Femur (tissue), 1 donor: ENCODE measurements at regions not wholly inside any gene's neighbourhood (a gene's known extent, or its start where the extent isn't known, plus 50 kb on each side); places are given as distances from the start of the nearest gene placed in this dataset.
"Not testable (repeated sequence)": the region's sequence is repeated elsewhere in the genome, so short reads cannot be mapped to it uniquely, and the experiment has no call there.

ENCODE experiments used
- DNase-seq: peaks from one replicate; pipeline ENCODE4 v3.0.0-alpha.2; 2017

DNA sequence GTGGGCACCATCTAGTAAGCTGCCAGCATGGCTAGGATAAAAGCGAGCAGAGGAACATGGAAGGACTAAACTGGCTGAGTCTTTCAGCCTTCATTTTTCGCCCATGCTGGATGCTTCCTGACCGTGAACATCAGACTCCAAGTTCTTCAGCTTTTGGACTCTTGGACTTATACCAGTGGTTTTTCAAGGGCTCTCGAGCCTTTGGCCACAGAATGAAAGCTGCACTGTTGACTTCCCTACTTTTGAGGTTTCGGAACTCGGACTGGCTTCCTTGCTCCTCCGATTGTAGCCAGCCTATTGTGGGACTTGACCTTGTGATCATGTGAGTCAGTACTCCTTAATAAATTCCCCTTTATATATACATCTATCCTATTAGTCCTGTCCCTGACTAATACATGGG is 785.1 kb upstream of the SLITRK6 start:
- DNase-seq = no peak

DNA sequence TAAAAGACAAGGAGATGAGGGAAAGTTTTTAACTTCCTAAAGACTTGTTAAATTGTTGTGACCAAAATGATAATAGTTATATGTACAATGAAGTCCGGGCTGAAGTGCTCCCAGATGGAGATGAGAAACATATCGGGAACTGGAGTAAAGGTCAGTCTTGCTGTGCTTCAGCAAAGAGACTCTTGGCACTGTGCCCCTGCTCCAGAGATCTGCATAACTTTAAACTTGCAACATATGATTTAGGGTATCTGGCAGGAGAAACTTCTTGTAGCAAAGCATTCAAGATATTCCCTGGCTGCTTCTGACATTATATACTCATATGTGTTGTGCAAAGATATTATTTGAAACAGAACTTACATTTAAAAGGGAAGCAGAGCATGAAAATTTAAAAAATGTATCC is 786.6 kb upstream of the SLITRK6 start:
- DNase-seq = peak; percentile 83

DNA sequence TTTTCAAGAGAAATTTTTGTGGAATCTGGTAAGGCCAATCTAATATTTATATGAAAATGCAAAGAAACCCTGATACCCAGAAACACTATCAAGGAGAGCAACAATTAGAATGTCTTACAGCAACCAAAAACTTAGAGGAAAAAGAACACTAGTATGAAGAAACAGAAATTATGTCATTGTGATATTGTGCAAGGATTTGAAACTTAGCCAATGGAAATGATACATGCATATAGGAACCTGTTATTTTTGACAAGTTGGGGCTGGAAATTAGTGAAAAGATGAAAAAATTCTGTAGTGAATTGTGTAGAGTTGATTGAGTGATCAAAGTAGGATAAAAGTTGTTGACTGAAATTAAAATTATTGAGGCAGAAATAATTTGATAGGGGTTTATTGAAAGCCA is 792.6 kb upstream of the SLITRK6 start:
- no peak for DNase-seq

DNA sequence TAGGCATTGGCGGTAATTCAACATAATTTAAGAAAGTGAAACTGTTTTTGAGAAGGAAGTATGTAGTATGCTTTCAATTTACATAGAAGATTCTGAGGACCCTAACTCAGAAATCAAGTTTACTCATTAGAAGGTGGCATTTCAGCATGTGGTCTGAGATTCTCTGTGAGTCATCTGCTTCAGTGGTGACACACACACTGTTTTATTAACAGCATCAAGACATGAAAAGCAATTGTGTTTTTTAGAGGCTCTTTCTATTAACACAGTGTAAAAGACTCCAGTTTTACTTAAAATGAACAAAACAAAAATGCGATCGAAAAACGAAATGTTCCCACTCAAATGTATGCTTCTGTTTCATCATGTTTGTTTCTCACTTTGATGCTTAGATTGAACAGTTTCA is 802.1 kb upstream of the SLITRK6 start:
- DNase-seq = no peak

DNA sequence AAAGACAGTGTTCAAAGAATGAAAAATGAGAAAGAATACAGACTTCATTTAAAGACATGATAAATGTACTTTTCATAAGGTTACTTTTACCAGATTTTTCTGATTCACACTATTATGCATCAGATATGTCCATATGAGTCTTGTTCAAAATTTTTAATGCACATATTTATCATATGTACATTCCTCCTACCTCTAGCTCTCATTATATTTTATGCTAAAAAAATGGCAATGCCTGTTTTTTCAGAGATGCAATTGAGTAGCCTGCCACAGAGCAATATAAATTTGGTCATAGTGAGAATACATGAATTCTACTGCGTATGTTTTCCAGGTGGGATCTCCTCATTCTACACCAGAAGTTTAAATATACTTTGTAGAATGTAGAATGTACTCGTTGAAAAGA is 807.0 kb upstream of the SLITRK6 start:
- DNase-seq = no peak

DNA sequence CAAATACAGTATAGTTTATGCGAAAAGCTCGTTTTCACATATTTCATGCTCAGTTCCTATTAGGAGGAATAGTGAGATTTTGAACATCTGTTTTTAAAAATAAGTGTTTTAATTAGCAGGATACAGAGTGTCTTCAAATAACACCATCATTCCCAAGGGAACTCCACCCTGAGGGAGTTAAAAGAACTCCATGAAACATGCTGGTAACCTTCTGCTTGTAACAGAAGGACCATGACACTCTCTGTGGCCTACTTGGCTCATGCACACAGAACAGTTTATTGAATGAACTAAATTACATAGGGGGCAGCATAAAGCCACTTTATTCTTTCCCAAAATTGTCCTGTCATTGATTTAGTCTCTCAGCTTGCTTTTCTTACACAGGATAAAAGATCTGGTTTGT is 809.5 kb upstream of the SLITRK6 start:
- DNase-seq = no peak

DNA sequence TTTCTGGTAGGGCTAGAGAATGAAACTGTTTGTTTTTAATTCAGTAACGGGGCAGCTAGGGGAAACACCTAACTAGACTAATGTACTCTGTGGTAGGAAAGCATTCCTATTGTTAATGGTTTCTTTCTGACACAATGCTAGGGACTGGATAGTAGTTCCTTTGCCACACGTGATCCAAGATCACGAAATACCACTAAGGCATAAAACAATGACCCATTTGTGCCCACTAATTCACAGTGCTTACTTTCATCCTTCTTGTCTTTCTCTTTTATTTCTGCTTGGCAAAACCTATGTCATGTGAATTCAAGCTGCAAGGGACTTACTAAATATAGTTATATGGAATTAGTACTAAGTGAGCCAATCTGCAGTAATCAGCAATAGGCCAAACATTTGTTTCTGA is 834.1 kb upstream of the SLITRK6 start:
- no peak for DNase-seq

DNA sequence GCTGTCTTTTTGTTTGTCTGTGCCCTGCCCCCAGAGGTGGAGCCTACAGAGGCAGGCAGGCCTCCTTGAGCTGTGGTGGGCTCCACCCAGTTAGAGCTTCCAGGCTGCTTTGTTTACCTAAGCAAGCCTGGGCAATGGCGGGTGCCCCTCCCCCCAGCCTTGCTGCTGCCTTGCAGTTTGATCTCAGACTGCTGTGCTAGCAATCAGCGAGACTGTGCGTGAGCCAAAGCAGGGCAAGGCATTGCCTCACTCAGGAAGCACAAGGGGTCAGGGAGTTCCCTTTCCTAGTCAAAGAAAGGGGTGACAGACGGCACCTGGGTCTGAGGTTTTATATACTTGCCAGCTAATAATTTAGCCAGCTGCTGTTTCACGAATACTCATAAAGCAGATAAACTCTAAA is 852.0 kb upstream of the SLITRK6 start:
- not testable (repeated sequence) for DNase-seq

DNA sequence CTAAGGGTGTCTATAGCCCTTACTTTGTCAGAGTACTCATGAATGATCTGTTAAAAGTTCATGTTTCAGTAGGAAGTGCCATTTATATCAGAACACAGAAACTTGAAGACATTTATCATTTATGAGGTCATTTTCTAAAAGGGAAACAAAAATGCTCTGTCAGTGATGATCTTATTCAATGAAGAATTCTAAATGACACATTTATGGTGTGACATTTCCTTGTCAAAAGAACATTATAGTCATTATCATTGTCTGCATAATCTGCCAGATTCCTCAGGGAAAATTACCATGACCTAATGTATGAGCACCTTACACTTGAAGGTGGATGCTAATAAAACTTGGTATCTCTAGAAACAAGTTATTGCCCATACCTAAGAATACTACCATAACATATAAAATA is 853.8 kb upstream of the SLITRK6 start:
- DNase-seq = no peak

DNA sequence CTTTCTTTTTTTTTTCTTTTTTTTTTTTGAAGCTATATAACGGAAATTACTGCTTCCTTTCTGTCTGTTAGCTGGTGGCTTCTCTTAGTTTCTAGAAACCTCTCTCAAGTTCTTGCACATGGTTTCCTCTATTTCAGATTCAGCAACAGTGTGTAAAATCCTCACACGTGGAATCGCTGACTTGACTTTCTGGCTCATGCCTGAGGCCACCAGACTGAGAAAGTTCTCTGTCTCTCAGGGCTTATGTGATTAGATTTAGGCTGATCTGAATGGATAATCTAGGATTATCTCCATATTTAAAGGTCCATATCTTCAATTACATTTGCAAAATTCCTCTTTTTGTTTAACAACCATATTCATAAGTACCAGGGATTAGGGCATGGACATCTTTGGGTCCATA is 856.3 kb upstream of the SLITRK6 start:
- DNase-seq = no peak

DNA sequence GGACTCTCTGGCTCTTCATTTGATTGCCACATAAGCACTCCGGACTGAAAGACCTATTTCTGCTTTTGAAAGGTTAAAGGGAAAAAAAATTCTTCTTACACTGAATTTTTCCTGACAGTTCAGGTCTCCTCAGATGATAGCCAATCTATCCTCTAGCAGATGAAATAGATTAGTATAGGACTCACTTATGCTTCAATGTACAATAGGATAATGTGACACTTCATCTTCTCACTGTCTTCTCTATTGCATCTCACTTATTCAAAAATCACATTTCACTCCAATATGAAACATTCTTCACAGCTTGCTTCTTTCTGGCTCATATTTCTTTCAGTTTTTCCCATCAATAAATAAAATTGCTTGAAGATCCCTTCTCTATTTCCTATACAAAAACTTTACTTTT is 860.9 kb upstream of the SLITRK6 start:
- DNase-seq = no peak

DNA sequence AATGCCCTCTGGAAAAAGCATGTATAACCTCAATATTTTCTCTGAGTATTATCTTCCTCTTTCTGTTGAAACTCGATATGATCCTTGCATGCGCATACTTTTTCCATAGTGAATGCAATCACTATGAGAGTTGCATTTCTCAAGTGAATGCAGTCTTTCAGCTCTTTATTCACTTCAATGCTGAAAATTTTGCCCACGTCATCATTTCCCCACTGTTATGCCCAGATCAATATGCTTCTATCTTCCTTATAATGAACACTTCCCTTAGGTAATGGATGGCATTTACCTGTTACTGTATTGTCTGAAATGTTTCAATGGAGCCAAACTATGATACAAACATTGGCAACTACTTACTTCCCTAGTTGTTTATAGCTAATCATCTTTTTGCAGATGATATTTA is 866.6 kb upstream of the SLITRK6 start:
- DNase-seq = no peak

DNA sequence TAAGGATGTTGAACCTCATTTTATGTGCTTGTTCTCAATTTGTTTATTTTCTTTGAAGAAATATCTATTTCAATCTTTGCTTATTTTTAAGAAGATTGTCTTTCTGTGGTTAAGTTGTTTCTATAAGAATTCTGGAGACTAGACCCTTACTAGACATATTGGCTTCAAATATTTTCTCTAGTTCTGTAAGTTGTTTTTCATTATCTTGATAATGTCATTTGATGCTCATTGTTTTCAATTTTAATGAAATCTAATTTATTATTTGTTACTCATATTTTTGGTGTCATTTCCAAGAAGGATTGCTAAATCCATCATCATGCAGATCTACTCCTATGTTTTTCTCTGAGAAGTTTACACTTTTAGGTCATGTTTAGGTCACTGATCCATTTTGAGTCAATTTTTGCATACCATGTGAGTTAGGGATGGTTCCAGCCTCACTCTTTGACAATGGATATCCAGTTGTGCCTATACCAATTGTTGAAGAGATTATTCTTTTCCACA is 874.8 kb upstream of the SLITRK6 start:
- DNase-seq = no peak

DNA sequence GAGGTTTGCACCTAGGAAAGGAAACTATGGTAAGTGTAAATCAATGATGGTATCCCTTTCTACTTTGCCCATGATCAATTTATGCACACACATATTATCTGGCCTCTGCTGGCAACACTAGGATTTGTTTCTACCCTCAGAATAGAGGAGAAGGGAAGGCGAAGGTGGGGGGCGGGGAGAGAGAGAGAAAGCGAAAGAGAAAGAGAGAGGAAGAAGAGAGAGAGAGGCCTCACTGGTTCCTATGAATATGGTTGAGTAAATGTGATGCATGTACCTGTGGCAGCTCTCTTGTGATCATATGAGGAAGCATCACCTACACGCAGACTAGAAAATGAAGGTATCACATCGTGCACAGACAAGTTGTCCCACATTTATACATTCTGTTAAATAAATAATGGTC is 882.0 kb upstream of the SLITRK6 start:
- no peak for DNase-seq

DNA sequence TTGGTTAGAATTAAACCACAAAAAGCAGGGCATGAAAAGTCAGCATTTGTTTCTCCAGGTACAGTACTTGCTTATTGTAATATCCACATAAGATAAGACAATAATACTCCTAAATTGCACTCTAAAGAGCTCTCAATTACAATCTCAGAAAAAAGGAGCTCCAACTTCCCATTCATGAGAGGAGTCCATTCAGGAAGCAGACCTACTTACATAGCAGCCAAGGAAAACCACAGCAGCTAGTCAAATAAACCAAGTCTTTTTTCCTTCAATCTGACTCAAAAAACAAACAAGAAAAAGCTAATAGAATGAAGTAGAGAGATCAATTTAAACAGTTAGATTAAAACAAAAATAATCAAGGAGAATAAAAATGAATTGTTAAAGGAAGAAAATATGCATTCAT is 885.2 kb upstream of the SLITRK6 start:
- no peak for DNase-seq

DNA sequence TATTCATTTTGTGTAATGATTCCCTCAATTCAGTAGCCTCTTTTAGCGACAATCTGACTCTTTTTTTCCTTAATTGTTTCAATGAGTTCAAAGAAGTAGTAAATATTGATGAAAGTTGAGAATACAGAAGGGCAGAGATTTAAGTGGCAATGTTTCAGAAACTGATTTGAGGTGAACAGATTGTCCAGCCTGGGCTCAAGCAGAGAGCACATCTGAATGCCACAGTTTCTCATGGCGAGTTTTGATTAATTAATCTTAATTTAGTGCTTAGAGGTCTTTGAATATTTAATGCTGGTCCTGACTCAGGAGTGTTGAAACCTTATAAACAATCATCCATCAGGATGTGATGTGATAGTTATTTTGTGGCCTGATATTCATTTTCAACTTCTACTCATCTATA is 890.7 kb upstream of the SLITRK6 start:
- no peak for DNase-seq

DNA sequence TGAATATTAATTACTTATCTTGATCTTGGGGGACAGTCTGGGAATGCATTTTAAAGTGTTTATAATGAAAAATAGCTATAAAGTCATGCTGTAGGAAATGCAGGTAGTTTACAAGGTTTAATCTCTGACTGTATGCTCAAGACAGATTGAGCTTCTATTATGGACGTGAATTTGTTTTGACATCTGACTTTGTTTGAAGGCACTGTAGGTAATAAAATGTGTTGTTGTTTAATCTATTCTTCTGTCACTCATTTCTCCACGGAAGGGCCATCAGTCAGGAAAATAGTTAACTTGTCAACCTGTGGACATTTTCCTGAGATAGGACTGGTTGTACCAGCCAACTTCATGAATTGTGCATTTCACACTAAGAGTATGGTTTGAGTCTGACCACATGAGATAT is 893.1 kb upstream of the SLITRK6 start:
- no peak for DNase-seq

DNA sequence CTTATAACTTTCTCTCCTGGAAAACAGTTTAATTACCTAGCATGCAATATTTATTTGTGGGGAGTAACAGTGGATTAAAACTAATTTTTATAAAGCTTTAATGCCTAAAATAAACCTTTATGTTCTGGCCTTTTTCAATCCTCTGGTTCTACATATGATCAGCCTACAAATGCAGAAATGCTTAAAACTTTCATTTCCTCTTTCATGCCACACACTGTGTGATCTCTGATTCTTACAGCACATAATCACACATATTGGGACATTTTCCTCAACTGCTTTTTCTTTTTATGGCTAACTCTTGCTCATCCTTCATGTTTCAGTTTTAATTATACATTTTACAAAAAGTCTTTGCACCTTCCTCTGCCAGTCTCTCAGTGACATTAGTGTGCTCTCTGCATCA is 910.8 kb upstream of the SLITRK6 start:
- DNase-seq = no peak

DNA sequence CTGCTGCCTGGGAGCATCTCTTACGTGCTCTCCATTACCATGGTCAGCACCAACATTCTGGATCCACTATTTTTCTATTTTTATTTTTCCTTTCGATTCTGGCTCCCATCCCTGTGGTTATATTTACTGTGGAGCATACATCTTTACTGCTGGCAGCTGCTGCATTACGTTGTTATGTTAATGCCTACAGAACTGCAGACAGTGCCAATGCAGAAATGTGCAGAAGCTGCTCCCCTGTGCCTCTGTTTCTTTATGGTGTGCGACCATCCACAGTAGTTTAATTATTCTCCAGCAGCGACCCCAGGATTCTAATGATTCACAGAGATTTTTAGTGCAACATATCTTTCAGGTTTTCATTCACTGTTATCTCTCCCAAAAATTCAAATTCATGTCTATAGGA is 911.7 kb upstream of the SLITRK6 start:
- no peak for DNase-seq

DNA sequence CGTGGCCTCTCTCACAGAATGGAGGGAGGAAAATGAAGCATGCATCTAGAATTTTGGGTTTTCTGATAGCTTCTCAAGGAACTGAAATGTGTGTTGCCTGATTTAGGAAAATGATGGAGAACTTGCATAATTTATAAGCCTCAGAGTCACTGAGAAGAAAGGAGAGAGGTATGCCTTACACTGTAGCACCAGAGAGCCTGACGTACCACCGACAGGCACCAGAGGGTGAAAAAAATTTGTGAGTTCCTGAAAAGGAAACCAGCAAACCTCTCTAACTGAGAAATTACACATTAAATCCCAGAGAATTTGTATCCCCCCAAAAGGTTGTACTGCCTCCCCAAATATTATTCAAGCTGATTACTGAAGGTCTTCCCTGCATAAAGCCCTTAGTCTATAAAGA is 915.3 kb upstream of the SLITRK6 start:
- DNase-seq = no peak

DNA sequence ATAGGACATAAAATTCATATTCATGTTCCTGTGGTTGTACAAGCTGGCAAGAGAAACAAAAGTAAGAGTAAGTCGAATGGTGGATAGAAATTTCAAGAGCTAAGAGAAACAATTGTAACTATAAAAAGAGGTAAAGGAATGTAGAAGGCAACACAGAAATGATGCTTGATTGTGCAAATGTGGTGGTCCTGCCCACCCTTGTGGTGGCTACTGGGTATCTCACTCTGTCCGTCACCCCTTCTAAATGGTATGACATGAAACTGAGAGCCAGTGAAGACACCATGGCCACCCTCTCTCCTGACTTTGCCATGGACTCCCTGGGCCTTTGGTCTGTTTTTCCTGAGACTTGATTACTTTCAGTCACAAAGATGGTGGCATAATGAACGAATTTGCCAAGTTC is 925.9 kb upstream of the SLITRK6 start:
- no peak for DNase-seq

DNA sequence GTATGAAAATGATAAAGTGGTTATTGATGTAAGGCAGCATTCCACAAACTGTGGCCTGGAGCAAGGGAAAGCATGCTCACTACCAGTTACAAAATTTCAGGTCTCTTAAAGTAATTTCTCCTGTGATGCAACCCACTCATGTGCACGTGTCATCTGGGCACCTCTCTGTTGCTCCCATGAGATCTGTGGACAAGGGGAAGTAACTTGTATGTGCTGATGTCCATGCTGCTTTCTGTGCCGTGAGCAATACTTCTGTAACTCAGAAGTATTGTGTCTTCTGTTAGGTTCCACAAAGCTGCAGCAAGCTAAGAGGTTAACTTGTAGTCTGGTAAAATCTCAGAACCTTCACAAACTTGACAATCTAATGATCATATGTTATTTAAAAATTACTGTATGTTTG is 930.0 kb upstream of the SLITRK6 start:
- DNase-seq = no peak

DNA sequence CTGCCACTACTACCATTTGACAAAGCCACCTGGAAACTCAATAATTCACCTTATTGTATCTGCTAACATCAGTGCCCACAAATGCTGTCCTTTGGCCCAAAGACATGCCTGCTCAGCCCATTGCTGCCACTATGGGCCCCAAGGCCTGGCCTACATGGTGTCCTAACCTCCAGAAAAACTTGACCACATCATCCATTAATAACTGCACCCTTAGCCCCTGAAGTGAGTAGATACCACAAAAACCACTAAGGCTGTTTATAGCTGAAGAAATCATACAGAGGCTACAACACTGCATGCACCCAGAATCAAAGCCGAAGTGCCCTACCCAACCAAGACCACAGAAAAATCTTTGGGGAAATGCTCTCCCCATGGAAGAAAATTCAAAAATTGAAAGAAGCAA is 932.8 kb upstream of the SLITRK6 start:
- no peak for DNase-seq

DNA sequence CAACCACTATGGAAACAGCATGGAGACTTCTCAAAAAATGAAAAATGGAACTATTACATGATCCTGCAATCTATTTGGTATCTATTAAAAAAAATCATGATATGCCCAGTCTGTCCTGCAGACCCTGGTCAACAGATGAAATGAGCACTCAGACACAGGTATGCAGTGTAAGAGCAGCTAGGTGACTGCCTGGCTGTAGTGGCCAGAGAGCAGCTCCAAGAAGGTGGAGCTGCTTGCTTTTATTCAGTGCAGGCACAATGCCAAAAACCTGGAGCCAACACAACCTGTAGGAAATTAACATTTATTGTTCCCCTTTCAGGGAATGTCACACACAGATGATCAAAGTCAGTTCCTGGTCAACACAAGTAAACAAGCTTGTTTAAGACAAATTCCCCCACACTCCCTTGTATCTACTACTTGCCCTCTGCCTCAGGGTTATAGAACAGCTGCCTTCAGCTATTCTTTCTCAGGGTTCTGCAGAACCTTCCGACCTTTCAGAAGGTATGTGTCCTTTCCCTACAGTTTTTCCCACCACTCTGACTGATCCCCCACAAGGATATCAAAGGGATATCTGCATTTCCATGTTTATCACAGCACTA is 933.7 kb upstream of the SLITRK5 start:
- no peak for DNase-seq

DNA sequence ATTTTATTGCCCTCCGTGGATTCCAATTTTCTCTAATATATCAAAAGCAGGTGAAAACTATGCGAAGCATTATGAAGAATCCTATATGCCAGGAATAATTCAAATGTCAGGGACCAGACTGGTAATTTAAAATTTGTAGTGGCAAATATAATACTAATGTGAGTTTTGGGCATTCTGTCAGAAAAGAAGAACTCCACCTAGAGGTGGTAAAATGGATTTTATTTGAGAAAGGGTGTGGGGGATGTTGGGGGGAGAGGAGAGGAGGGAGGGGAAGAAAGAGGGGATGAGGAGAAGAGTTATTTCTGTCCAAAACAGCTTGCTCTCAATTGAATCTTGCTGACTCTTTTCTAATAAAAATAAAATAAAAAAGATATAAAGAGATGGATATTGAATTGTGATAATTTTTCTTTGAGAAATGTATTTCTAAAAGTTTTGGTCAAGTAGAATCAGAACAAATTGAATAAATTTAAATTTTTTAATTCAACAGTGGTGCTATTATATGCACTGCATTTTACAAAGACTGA is 929.3 kb upstream of the SLITRK5 start:
- no peak for DNase-seq
